ENCODE measurements at regions not wholly inside any gene's neighbourhood (a gene's known extent, or its start where the extent isn't known, plus 50 kb on each side); places are given as distances from the start of the nearest gene placed in this dataset.

- TF ChIP-seq ZNF561 (tag by site-specific recombination; IDR thresholded peaks at IDR 0.05; ENCODE audit: borderline replicate concordance) (no peak), HOXA7 (CRISPR knock-in tag; IDR thresholded peaks at IDR 0.05; ENCODE audit: borderline replicate concordance) (no peak), ZNF707 (tag by site-specific recombination; IDR thresholded peaks at IDR 0.05) (no peak), ZNF791 (tag by site-specific recombination; IDR thresholded peaks at IDR 0.05) (no peak), ZNF398 (tag by site-specific recombination; IDR thresholded peaks at IDR 0.05) (no peak), ZNF311 (tag by site-specific recombination; IDR thresholded peaks at IDR 0.05; ENCODE audit: borderline replicate concordance) (no peak)
Observed at GRCh38 chr2:145036421-145037011, 516.6 kb upstream of the ZEB2 start (continued).

- no peaks in the 10 kb centered on the region for H3K4me1 ChIP-seq (ENCODE audit: control insufficient read depth, insufficient read depth, low read length)
- ChIA-PET POLR2A (no interaction called here), CTCF (no interaction called here)
- no peak overlapping the region for H3K4me3 ChIP-seq (ENCODE audit: low read depth, low read length)
- no peaks in the 10 kb centered on the region for H3K9me3 ChIP-seq (ENCODE audit: control insufficient read depth, insufficient read depth, low read depth, low read length)
- no peak overlapping the region for H3K27ac ChIP-seq (ENCODE audit: extremely low read depth, low read depth, low read length)
- no peaks in the 10 kb centered on the region for H3K36me3 ChIP-seq (ENCODE audit: control insufficient read depth in 2 of 2, insufficient read depth in 1 of 2, low read length in 2 of 2)
- TF ChIP-seq ZNF658 (tag by site-specific recombination; IDR thresholded peaks at IDR 0.05) (no peak), ZNF768 (tag by site-specific recombination; IDR thresholded peaks at IDR 0.05) (no peak), ZSCAN4 (tag by site-specific recombination; IDR thresholded peaks at IDR 0.05) (no peak), ZNF404 (tag by site-specific recombination; IDR thresholded peaks at IDR 0.05) (no peak), HIC1 (tag by site-specific recombination; IDR thresholded peaks at IDR 0.05) (no peak), ZNF19 (tag by site-specific recombination; IDR thresholded peaks at IDR 0.05; ENCODE audit: low read depth) (no peak), ZBTB44 (tag by site-specific recombination; IDR thresholded peaks at IDR 0.05) (no peak), TCF7L2 (IDR thresholded peaks at IDR 0.05; ENCODE audit: borderline replicate concordance, low read depth, low read length) (no peak), KLF17 (tag by site-specific recombination; IDR thresholded peaks at IDR 0.05) (no peak), ZBTB49 (tag by site-specific recombination; IDR thresholded peaks at IDR 0.05; ENCODE audit: low read depth) (no peak), ZNF792 (tag by site-specific recombination; IDR thresholded peaks at IDR 0.05) (no peak), ZBTB1 (tag by site-specific recombination; IDR thresholded peaks at IDR 0.05) (no peak), ZNF48 (tag by site-specific recombination; IDR thresholded peaks at IDR 0.05) (no peak), ZSCAN16 (tag by site-specific recombination; IDR thresholded peaks at IDR 0.05) (no peak), ZBTB26 (tag by site-specific recombination; optimal IDR thresholded peaks at IDR 0.05) (no peak), KLF10 (tag by site-specific recombination; IDR thresholded peaks at IDR 0.05) (no peak), ZNF133 (tag by site-specific recombination; IDR thresholded peaks at IDR 0.05) (no peak), ZNF239 (tag by site-specific recombination; IDR thresholded peaks at IDR 0.05) (no peak)
Observed at GRCh38 chr2:145034511-145034910, 514.6 kb upstream of the ZEB2 start.

Data from HEK293 (cell line).